Hindlimb muscle (tissue), 1 donor: ENCODE measurements at regions not wholly inside any gene's neighbourhood (a gene's known extent, or its start where the extent isn't known, plus 50 kb on each side); places are given as distances from the start of the nearest gene placed in this dataset.
"Not testable (repeated sequence)": the region's sequence is repeated elsewhere in the genome, so short reads cannot be mapped to it uniquely, and the experiment has no call there.

ENCODE experiments used
- DNase-seq: peaks from one replicate; pipeline ENCODE4 v3.0.0-alpha.2; 2013

DNA sequence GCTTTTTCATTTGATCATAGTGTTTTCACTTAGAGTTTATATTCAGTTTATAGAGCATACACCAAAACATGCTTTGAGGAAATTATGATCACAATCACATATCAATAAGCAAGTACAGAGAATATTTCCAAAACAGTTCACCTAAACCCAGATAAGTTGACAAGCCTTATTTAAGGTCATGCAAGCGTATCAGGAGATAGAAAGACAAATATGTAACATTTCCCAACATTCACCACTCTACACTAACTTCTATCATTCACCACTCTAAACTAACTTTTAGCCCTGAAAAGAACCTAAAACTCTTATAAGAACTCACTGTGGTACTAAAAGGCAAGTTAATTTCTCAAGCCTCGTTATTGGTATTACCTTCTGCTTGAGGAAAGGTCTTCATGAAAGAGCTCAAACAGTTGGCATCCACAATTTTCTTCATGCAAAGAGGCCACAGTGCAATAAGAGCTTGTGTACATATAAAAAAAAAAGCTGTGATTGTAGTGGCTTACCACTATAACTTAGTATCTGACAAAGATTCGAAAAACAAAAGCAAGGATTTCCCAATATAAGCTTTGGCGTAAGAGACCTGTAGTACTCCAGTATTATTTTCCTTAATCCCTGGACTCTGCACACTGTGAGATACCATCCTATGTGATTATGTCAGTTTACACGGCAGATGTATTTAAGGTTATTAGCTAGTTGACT lies 903.3 kb downstream of the STIM2 start:
- no peak for DNase-seq

DNA sequence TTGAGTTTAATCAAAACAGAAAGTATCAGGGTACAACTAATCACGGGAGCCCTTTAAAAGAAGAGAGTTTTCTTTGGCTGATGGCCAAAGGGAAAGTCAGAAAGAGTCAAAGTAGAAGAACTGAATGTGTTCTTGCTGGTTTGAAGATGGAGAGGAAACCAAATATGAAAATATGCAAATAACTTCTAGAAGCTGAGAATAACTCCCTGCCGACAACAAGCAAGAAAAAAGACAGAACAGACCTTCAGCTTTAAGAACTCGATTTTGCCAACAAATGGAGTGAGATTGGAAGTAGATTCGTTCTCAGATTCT lies 903.8 kb downstream of the STIM2 start:
- DNase-seq: no peak

GRCh38 chr4:27770895-27771294 lies 910.3 kb downstream of the STIM2 start:
- no peak for DNase-seq

DNA sequence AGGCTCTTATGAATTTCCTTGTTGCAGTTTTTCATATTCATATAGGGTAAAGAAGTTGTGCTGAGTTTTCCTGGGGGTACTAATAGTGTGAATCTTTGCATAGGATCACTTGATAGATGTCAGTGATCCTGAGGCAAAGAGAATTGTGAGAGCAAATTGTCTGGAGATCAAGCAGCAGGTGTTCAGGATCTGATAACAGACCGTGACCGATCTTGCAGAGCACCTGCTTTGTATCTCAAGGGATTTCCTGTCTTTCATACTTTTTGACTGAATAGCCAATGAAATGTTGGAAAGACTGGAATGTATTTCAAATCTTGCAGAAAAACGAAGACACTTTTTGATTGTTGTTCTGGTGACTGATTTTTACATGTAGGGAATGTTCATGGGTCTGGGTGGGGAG lies 914.5 kb downstream of the STIM2 start:
- no peak for DNase-seq

DNA sequence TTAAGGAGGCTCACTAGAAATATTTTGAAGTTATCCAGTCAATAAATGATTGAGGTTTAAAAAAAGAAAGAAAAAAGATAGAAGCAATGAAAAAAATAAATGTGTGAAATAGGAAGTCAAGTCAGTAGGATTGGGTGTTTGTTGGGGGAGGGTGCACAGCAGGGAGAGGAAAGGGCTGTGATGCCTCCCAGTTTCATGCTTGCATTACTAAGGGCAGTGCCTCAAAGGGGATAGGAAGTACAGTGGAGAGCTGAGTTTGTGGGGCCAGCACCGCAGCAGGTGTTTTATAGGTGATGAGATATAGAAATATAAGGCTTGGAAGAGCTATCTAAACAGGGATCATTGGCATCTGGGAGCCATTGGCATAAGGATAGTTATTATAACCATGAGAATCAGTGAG lies 919.2 kb downstream of the STIM2 start:
- no peak for DNase-seq

DNA sequence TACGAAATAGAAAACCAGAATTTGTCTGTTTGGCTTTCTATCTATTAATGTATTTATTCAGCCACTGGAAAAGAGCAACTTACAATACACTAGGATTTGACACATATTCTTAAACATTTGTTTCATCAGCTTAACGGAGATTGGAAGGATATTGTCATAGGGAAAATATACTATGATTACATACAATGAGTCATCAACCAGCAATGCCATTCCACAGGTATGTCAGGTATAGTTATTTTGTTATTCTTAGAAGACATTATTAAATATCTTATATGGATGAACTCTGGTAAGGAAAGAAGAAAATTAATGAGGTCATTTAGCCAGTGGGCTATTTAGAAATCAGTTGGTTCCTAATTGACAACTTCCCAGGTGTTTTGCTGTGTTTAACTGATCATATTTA lies 926.6 kb downstream of the STIM2 start:
- no peak for DNase-seq

DNA sequence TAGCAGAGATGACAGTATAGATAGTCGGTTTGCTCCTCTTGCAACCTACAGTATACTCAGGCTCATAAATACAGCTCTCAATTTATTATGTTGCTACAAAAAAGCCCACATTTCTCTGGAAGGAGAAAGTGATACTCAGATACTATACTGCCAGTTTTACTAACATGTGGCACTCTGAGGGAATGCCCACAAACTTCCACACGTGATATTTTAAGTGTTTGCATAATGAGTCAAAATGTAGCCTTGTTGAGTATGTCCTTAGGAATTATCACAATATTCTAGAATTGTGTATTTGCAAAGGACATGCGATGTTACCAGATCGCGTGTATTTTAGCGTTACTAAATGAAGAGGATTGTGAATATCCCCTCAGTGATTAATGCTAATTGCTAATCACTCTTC lies 929.1 kb downstream of the STIM2 start:
- DNase-seq: no peak

DNA sequence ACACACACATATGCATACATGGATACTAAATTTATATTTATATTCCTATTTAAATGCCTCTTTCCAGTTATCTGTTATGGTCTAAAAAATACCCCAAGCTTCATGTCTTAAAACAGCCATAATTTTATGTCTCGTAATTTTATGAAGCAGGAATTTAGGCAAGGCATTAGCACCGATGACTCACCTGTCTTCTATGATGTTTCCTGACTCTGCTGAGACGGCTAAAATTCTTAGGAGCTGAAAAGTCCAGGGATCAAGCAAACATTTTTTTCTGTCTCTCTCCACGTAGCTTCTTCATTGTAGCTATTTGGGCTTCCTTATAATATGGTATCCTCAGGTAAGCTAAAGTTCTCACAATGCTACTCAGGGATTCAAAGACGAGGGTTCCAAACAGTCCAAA lies 930.3 kb downstream of the STIM2 start:
- no peak for DNase-seq

DNA sequence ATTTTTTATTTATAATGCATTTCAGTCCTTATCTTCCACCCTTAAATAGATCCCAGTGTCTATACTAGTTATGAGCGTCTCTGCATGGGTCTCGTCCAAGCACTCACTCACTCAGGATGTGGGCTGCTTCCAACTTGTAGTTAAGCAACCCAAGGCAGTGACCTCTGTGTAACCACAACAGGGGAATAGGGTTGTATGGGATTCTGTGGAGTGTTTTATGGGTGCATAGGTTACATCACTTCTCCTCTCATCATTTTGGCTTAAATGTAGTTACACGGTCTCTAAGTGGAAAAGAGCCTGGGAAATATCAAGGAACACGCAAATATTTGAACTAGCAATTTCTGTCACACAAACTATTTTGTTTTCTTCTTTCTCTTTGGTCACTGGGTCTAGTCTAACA lies 931.0 kb downstream of the STIM2 start:
- no peak for DNase-seq

GRCh38 chr4:27807207-27807606 lies 946.6 kb downstream of the STIM2 start:
- no peak for DNase-seq

DNA sequence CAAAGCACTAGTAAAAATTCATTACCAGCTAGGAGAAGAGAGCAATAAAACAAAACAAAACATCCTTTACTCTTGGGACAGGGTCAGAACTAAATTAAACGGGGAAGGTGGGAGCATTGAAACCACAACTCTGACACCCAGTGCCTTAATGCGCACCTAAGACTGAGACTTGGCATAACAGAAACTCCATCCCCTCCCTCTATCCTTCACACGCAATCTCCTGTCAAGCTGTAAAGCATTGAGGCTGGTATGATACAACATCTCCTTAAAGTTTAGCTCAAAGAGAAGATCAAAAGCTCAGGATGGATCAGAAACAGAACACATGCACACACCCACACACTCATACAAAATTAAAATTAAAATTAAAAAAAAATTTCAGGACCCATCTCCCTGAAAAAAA lies 951.3 kb downstream of the STIM2 start:
- no peak for DNase-seq

DNA sequence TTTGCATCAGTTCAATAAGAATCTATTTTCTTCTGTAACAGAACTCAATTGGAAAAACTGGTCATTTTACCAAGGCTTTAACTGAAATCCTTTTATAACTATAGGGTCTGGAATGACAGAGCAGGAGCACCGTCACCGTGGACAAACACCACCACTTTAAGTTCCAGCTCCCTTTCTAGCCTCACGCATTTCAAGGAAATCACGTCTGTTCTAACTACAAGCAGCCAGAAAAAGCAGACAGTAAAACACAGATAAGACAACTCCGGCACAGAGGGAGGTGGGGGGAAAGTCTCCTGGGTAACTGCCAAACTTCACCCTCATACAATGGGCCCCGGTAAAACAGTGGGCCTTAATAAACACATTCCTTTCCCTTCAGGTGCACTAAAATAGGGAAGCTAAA lies 952.6 kb downstream of the STIM2 start:
- DNase-seq: not testable (repeated sequence)

GRCh38 chr4:27813699-27814425 lies 953.2 kb downstream of the STIM2 start:
- DNase-seq: not testable (repeated sequence)

- no peak for DNase-seq
These were observed 958.6 kb downstream of the STIM2 start for GRCh38 chr4:27819246-27819645.

GRCh38 chr4:27828843-27829242 lies 968.2 kb downstream of the STIM2 start:
- DNase-seq: no peak

- no peak for DNase-seq
These were observed 969.6 kb downstream of the STIM2 start for GRCh38 chr4:27830251-27830650.

DNA sequence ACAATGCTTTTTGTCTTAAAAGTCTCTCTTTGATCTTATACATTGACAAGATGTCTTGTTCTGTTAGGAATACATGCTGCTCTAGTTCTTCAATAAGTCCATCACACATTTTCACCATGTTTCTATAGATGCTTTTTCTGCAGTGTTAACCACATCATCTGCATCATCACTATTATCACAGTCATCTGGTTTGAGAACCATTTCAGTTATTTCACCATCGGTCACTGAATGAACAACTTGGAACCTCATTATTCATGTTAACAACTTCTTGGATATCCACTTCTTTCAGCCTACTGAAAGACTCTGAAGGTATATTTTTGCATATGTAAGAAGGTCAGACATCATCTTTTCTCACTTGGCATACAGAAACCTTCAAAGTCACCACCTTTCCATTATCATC lies 975.2 kb downstream of the STIM2 start:
- DNase-seq: no peak

DNA sequence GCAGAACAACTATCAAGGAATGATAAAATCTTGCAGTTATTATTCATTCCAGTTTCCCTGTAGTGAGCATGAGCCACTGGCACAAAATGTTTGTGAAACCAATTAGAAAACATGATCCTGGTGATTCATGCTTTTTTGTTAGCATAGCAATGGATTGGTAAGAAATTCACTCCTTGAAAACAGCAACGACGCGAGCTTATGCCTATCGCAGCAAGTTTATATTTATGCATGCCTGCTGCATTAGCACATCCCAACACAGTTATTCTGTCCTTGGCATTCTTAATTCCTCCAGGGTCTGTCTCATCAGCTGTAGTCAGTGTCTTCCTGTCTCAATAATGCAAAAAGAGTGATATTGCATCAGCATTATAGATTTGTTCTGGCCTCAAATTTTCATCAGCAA lies 975.9 kb downstream of the STIM2 start:
- no peak for DNase-seq

DNA sequence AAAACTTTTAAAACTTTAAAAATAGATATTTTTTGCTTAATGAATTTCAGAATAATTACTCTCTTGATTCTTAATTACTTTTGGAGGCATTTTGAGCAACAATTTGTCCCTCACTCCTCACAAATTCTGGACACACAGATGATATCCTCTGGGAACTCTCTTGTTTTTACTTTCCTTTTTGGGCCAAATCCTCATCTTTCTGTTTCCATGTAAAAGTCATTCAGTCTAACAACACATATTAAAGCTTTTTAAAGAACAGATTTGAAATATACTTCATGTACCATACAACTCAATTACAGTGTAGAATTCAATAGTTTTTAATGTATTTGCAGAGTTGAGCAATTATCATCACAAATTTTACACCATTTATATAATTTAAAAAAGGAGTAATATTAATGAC lies 983.1 kb downstream of the STIM2 start:
- no peak for DNase-seq

- DNase-seq: peak; percentile 34
These were observed 983.7 kb downstream of the STIM2 start for GRCh38 chr4:27844376-27844775.

- DNase-seq: no peak
These were observed 986.3 kb downstream of the STIM2 start for GRCh38 chr4:27846951-27847350.

GRCh38 chr4:27861381-27861787 lies 1000.7 kb downstream of the STIM2 start:
- DNase-seq: no peak

GRCh38 chr4:27861802-27862201 lies 1001.2 kb downstream of the STIM2 start:
- DNase-seq: no peak

DNA sequence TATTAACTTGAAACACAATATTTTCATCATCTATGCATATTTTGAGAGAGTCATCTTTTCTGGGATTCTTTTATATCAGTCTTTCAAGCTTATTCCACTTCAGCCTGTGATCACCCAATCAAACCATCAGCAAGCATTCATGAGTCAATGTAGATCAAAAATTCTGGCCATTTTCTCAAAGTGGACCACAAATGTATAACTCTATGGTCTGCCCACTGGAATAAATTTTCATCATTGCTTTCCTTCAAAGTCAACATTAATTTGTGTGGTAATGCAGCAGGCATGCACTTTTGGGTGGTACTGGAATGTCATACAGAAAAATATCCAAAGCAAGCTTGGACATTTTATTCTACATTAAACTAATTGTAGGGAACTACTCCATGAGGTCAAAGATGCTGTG lies 1013.0 kb downstream of the STIM2 start:
- no peak for DNase-seq

GRCh38 chr4:27881705-27882104 lies 1021.1 kb downstream of the STIM2 start:
- DNase-seq: no peak
